Esophagus muscularis mucosa (tissue), 4 donors: ENCODE measurements at regions not wholly inside any gene's neighbourhood (a gene's known extent, or its start where the extent isn't known, plus 50 kb on each side); places are given as distances from the start of the nearest gene placed in this dataset.

ENCODE experiments used
- DNase-seq: peaks from one replicate; pipeline ENCODE4 v3.0.0-alpha.2; 2017; ENCODE audit errors: extremely low spot score
- H3K27ac ChIP-seq, 4 donors: fragments of 200-600 bp; sonication (generic); replicated peaks in 1 of 4; 1 replicate in 3 of 4; 2 replicates in 1 of 4; pipeline ENCODE4 v1.5.1; 2016 to 2019; ENCODE audit warnings: mild to moderate bottlenecking in 1 of 4
- H3K27me3 ChIP-seq, 4 donors: fragments of 200-600 bp; sonication (generic); one replicate each; pipeline versions ENCODE4 v1.5.1 to v1.6.0; 2016 to 2019
- H3K36me3 ChIP-seq, 4 donors: fragments of 200-600 bp; sonication (generic); one replicate each; pipeline ENCODE4 v1.5.1; 2016 to 2019
- H3K4me1 ChIP-seq, 4 donors: fragments of 200-600 bp; sonication (generic); one replicate each; pipeline ENCODE4 v1.5.1; 2016 to 2019
- H3K4me3 ChIP-seq, 4 donors: fragments of 200-600 bp; sonication (generic); 1 replicate in 2 of 4; 2 replicates in 2 of 4; pipeline ENCODE4 v1.5.1; 2016 to 2019; ENCODE audit warnings: mild to moderate bottlenecking in 4 of 4, moderate library complexity in 1 of 4
- H3K9me3 ChIP-seq, 4 donors: fragments of 200-600 bp; sonication (generic); 1 replicate in 3 of 4; 2 replicates in 1 of 4; pipeline ENCODE4 v1.5.1; 2016 to 2019
- CTCF ChIP-seq, 3 experiments: fragments of 200-600 bp in 2 of 3; fragments of 450-650 bp in 1 of 3; sonication (generic) in 2 of 3; IDR thresholded peaks; one replicate each; pipeline ENCODE4 v1.5.1; 2017 to 2019; ENCODE audit warnings: antibody characterized with exemption in 3 of 3, mild to moderate bottlenecking in 2 of 3, moderate library complexity in 1 of 3
- EP300 ChIP-seq: sonication (generic); formaldehyde crosslinking; IDR thresholded peaks from one replicate; pipeline ENCODE4 v1.6.1; 2017; ENCODE audit warnings: antibody characterized with exemption
- POLR2A ChIP-seq: fragments of 450-650 bp; IDR thresholded peaks from one replicate; pipeline ENCODE4 v1.6.1; 2017; ENCODE audit warnings: antibody characterized with exemption, moderate library complexity, mild to moderate bottlenecking, low read depth
- POLR2AphosphoS5 ChIP-seq, 2 donors: sonication (generic); formaldehyde crosslinking; IDR thresholded peaks; one replicate each; pipeline ENCODE4 v1.6.1; 2017; ENCODE audit warnings: antibody characterized with exemption in 2 of 2
- WGBS: methylation state at CpG from one replicate; pipeline ENCODE4 v1.1.5; 2018; 5-methylcytosine and 5-hydroxymethylcytosine counted together
- intact Hi-C: fragments of 100-400 bp; cut with DNase I; formaldehyde crosslinking; loops from one replicate; pipeline ENCODE4 v1.15.1; 2023

GRCh38 chr6:148157841-148158240 is 184.8 kb upstream of the SASH1 start:
- H3K36me3 ChIP-seq: no peaks in the 10 kb centered on the region
- no peak overlapping the region for H3K27ac ChIP-seq
- no peaks in the 10 kb centered on the region for H3K9me3 ChIP-seq
- no peaks in the 10 kb centered on the region for H3K27me3 ChIP-seq
- WGBS: 87% methylated on average over 4 of the region's 4 CpGs
- no peak for DNase-seq
- intact Hi-C loops: no loop called here
- no peak overlapping the region for H3K4me3 ChIP-seq
- TF ChIP-seq CTCF (IDR thresholded peaks at IDR 0.05): no peak
- H3K4me1 ChIP-seq: no peaks in the 10 kb centered on the region

- H3K27me3 ChIP-seq: no peaks in the 10 kb centered on the region
- TF ChIP-seq CTCF (IDR thresholded peaks at IDR 0.05) (no peak), POLR2A (no peak), POLR2AphosphoS5 (IDR thresholded peaks at IDR 0.05) (no peak), EP300 (no peak)
- no peaks in the 10 kb centered on the region for H3K4me1 ChIP-seq
- H3K27ac ChIP-seq: no peak overlapping the region
- H3K9me3 ChIP-seq: no peaks in the 10 kb centered on the region
- intact Hi-C loops: no loop called here
- DNase-seq: no peak
- H3K4me3 ChIP-seq: no peak overlapping the region
- no peaks in the 10 kb centered on the region for H3K36me3 ChIP-seq
- WGBS: 69% methylated on average over 4 of the region's 4 CpGs
Measured at GRCh38 chr6:148164645-148165044, 178.0 kb upstream of the SASH1 start.

- no peaks in the 10 kb centered on the region for H3K27me3 ChIP-seq
- no peaks in the 10 kb centered on the region for H3K36me3 ChIP-seq
- peak; percentile 65 to 73 (median 73) for TF ChIP-seq CTCF (IDR thresholded peaks at IDR 0.05)
- no peak for TF ChIP-seq POLR2A
- no peaks in the 10 kb centered on the region for H3K4me1 ChIP-seq
- no peak overlapping the region for H3K27ac ChIP-seq
- 37% methylated on average over 6 of the region's 6 CpGs for WGBS
- H3K4me3 ChIP-seq: no peak overlapping the region
- H3K9me3 ChIP-seq: no peaks in the 10 kb centered on the region
- intact Hi-C loops: loop anchor here (1.0 kb wide), 1 partner anchor 660 kb away; no protein-coding TSS in a partner anchor
- DNase-seq: no peak
Measured at GRCh38 chr6:148166339-148166968, 176.2 kb upstream of the SASH1 start.

GRCh38 chr6:148169706-148170105 is 172.9 kb upstream of the SASH1 start:
- TF ChIP-seq POLR2A: no peak
- no peak for TF ChIP-seq CTCF (IDR thresholded peaks at IDR 0.05)
- TF ChIP-seq POLR2AphosphoS5 (IDR thresholded peaks at IDR 0.05): no peak
- no peak for TF ChIP-seq EP300
- H3K36me3 ChIP-seq: no peaks in the 10 kb centered on the region
- H3K4me1 ChIP-seq: no peaks in the 10 kb centered on the region
- H3K27me3 ChIP-seq: no peaks in the 10 kb centered on the region
- 86% methylated on average over 8 of the region's 8 CpGs for WGBS
- no peaks in the 10 kb centered on the region for H3K9me3 ChIP-seq
- H3K4me3 ChIP-seq: no peak overlapping the region
- H3K27ac ChIP-seq: no peak overlapping the region
- intact Hi-C loops: no loop called here
- peak; percentile 57 for DNase-seq

- Histone ChIP-seq H3K27ac (no peak overlapping the region), H3K36me3 (no peaks in the 10 kb centered on the region), H3K4me3 (no peak overlapping the region), H3K4me1 (no peaks in the 10 kb centered on the region), H3K9me3 (no peaks in the 10 kb centered on the region), H3K27me3 (no peaks in the 10 kb centered on the region)
- intact Hi-C loops: no loop called here
- DNase-seq: peak; percentile 55
- WGBS: 95% methylated on average over 1 of the region's 1 CpG
- TF ChIP-seq POLR2AphosphoS5 (IDR thresholded peaks at IDR 0.05) (no peak), CTCF (IDR thresholded peaks at IDR 0.05) (no peak), EP300 (no peak), POLR2A (no peak)
Measured at GRCh38 chr6:148170286-148170685, 172.4 kb upstream of the SASH1 start.
